ENCODE measurements at regions not wholly inside any gene's neighbourhood (a gene's known extent, or its start where the extent isn't known, plus 50 kb on each side); places are given as distances from the start of the nearest gene placed in this dataset.

DNA sequence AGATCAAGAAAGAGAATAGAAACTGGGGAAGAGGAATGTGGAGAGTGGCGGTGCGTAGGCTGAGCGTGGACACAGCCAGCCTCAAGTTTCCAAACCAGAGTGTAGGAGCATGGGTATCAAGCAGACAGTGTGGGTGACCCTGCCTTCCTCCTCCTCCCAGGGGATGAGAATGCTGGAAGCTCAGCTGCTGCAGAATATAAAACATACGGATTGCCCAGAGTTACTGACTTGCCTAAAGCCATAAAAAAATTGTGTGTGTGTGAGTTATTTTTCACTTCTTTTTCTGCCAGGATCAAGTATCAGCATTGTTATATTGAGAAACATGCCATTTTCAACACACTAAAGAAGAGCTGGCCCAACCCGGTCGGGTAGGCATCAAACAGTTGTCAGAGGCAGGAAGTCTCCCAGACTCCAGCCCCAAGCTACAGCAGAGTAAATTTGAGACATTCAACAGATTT lies 333.3 kb upstream of the ACVR2A start:
- TF ChIP-seq CSDC2 (CRISPR knock-in tag; IDR thresholded peaks at IDR 0.05) (no peak), RARB (CRISPR knock-in tag; IDR thresholded peaks at IDR 0.05) (no peak), BACH2 (CRISPR knock-in tag; IDR thresholded peaks at IDR 0.05; ENCODE audit: borderline replicate concordance) (no peak), SNAI2 (CRISPR knock-in tag; IDR thresholded peaks at IDR 0.05) (no peak), ZFP30 (CRISPR knock-in tag; IDR thresholded peaks at IDR 0.05) (no peak), ZNF70 (CRISPR knock-in tag; IDR thresholded peaks at IDR 0.05) (no peak), PPARA (CRISPR knock-in tag; IDR thresholded peaks at IDR 0.05; ENCODE audit: borderline replicate concordance) (no peak), TCF4 (CRISPR knock-in tag; IDR thresholded peaks at IDR 0.05; ENCODE audit: borderline replicate concordance) (no peak), ZC3H10 (CRISPR knock-in tag; IDR thresholded peaks at IDR 0.05) (no peak), TOX (CRISPR knock-in tag; IDR thresholded peaks at IDR 0.05; ENCODE audit: borderline replicate concordance) (no peak), ZNF8 (CRISPR knock-in tag; IDR thresholded peaks at IDR 0.05) (no peak), ESRRG (CRISPR knock-in tag; IDR thresholded peaks at IDR 0.05) (no peak), ISL1 (CRISPR knock-in tag; IDR thresholded peaks at IDR 0.05) (no peak), OSR1 (CRISPR knock-in tag; IDR thresholded peaks at IDR 0.05) (no peak), ZFP3 (CRISPR knock-in tag; IDR thresholded peaks at IDR 0.05) (no peak), TSHZ2 (CRISPR knock-in tag; IDR thresholded peaks at IDR 0.05) (no peak), ARNTL (CRISPR knock-in tag; IDR thresholded peaks at IDR 0.05; ENCODE audit: borderline replicate concordance, low read depth) (no peak), ZNF565 (CRISPR knock-in tag; conservative IDR thresholded peaks at IDR 0.05; ENCODE audit: low read depth) (no peak)
- TF ChIP-seq, protein P1, sequence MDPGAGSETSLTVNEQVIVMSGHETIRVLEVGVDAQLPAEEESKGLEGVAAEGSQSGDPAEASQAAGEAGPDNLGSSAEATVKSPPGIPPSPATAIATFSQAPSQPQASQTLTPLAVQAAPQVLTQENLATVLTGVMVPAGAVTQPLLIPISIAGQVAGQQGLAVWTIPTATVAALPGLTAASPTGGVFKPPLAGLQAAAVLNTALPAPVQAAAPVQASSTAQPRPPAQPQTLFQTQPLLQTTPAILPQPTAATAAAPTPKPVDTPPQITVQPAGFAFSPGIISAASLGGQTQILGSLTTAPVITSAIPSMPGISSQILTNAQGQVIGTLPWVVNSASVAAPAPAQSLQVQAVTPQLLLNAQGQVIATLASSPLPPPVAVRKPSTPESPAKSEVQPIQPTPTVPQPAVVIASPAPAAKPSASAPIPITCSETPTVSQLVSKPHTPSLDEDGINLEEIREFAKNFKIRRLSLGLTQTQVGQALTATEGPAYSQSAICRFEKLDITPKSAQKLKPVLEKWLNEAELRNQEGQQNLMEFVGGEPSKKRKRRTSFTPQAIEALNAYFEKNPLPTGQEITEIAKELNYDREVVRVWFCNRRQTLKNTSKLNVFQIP (CRISPR knock-in tag; IDR thresholded peaks at IDR 0.05; ENCODE audit: borderline replicate concordance, low read depth): no peak
- ATAC-seq: peak; percentile 68

- no peak for ATAC-seq
These were observed 335.0 kb upstream of the ACVR2A start for GRCh38 chr2:147509821-147510220.

More at GRCh38 chr2:147509821-147510220, 335.0 kb upstream of the ACVR2A start:
- no peak for TF ChIP-seq TCF4 (CRISPR knock-in tag; IDR thresholded peaks at IDR 0.05; ENCODE audit: borderline replicate concordance)
- no peak for TF ChIP-seq RARB (CRISPR knock-in tag; IDR thresholded peaks at IDR 0.05)
- no peak for TF ChIP-seq GLIS3 (CRISPR knock-in tag; IDR thresholded peaks at IDR 0.05)
- no peak for TF ChIP-seq TSHZ2 (CRISPR knock-in tag; IDR thresholded peaks at IDR 0.05)
- TF ChIP-seq, protein P2, sequence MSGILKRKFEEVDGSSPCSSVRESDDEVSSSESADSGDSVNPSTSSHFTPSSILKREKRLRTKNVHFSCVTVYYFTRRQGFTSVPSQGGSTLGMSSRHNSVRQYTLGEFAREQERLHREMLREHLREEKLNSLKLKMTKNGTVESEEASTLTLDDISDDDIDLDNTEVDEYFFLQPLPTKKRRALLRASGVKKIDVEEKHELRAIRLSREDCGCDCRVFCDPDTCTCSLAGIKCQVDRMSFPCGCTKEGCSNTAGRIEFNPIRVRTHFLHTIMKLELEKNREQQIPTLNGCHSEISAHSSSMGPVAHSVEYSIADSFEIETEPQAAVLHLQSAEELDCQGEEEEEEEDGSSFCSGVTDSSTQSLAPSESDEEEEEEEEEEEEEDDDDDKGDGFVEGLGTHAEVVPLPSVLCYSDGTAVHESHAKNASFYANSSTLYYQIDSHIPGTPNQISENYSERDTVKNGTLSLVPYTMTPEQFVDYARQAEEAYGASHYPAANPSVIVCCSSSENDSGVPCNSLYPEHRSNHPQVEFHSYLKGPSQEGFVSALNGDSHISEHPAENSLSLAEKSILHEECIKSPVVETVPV (CRISPR knock-in tag; IDR thresholded peaks at IDR 0.05): no peak
- no peak for TF ChIP-seq ZNF8 (CRISPR knock-in tag; IDR thresholded peaks at IDR 0.05)
